OCI-LY1 (cell line): ENCODE measurements at regions not wholly inside any gene's neighbourhood (a gene's known extent, or its start where the extent isn't known, plus 50 kb on each side); places are given as distances from the start of the nearest gene placed in this dataset.

Experiments used
- H2AFZ ChIP-seq: fragments of 200-600 bp; sonication (generic), shearing (Covaris generic); 2 replicates; pipeline ENCODE4 v1.6.0; 2014; ENCODE audit warnings: antibody characterized with exemption, mild to moderate bottlenecking, low read length
- H3F3A ChIP-seq: fragments of 200-600 bp; sonication (generic), shearing (Covaris generic); 2 replicates; pipeline ENCODE4 v1.6.0; 2014; ENCODE audit warnings: mild to moderate bottlenecking, antibody characterized with exemption, low read length, moderate library complexity; ENCODE audit not compliant: insufficient read depth
- H3K27ac ChIP-seq: fragments of 200-600 bp; sonication (generic); 2 replicates; pipeline ENCODE4 v1.5.1; 2014; ENCODE audit warnings: low read length, mixed run types, mild to moderate bottlenecking, low read depth; ENCODE audit not compliant: poor library complexity, severe bottlenecking
- H3K27me3 ChIP-seq: fragments of 200-600 bp; sonication (generic); 2 replicates; pipeline ENCODE4 v1.6.0; 2014; ENCODE audit warnings: antibody characterized with exemption, mild to moderate bottlenecking, low read length, moderate library complexity; ENCODE audit not compliant: insufficient read depth
- H3K36me3 ChIP-seq: fragments of 200-600 bp; sonication (generic); 2 replicates; pipeline ENCODE4 v1.6.1; 2014; ENCODE audit warnings: mild to moderate bottlenecking, antibody characterized with exemption, low read length, moderate library complexity, mixed read lengths; ENCODE audit not compliant: insufficient read depth
- H3K4me1 ChIP-seq: fragments of 200-600 bp; sonication (generic); 2 replicates; pipeline ENCODE4 v1.5.1; 2014; ENCODE audit warnings: mild to moderate bottlenecking, low read length, moderate library complexity; ENCODE audit not compliant: insufficient read depth, severe bottlenecking
- H3K4me2 ChIP-seq: fragments of 200-600 bp; sonication (generic), shearing (Covaris generic); 2 replicates; pipeline ENCODE4 v1.6.1; 2014; ENCODE audit warnings: low read length
- H3K4me3 ChIP-seq: fragments of 200-600 bp; sonication (generic); 2 replicates; pipeline ENCODE4 v1.5.1; 2014; ENCODE audit warnings: low read length, low read depth, mild to moderate bottlenecking, mixed read lengths; ENCODE audit not compliant: poor library complexity, severe bottlenecking
- H3K79me2 ChIP-seq: fragments of 200-600 bp; shearing (Covaris generic); 2 replicates; pipeline ENCODE4 v1.6.1; 2016; ENCODE audit warnings: mixed run types, low read length, mixed read lengths; ENCODE audit not compliant: insufficient read depth
- H3K9ac ChIP-seq: fragments of 200-600 bp; sonication (generic), shearing (Covaris generic); 2 replicates; pipeline ENCODE4 v1.6.1; 2014; ENCODE audit warnings: mild to moderate bottlenecking, low read length, mixed read lengths
- H3K9me2 ChIP-seq: fragments of 200-600 bp; sonication (generic), shearing (Covaris generic); 2 replicates; pipeline ENCODE4 v1.6.1; 2014; ENCODE audit warnings: low read depth, mild to moderate bottlenecking, low read length, mixed read lengths
- H3K9me3 ChIP-seq: fragments of 200-600 bp; shearing (Covaris generic); 2 replicates; pipeline ENCODE4 v1.6.1; 2014; ENCODE audit warnings: low read length, mixed read lengths
- H4K20me1 ChIP-seq: fragments of 200-600 bp; sonication (generic), shearing (Covaris generic); 2 replicates; pipeline ENCODE4 v1.6.0; 2016; ENCODE audit warnings: mild to moderate bottlenecking, low read length; ENCODE audit not compliant: insufficient read depth
- EZH2 ChIP-seq: fragments of 200-600 bp; sonication (generic), shearing (Covaris generic); IDR thresholded peaks from 2 replicates; pipeline ENCODE4 v1.8.0; 2017; ENCODE audit warnings: borderline replicate concordance, mixed run types, mild to moderate bottlenecking, antibody characterized with exemption, low read length, moderate library complexity, mixed read lengths
- TF ChIP-seq, protein P1 (sequence below): fragments of 200-600 bp; sonication (generic), shearing (Covaris generic); IDR thresholded peaks from 2 replicates; pipeline ENCODE4 v1.5.1; 2017; ENCODE audit warnings: mild to moderate bottlenecking, antibody characterized with exemption, low read length, moderate library complexity, mixed read lengths

DNA sequence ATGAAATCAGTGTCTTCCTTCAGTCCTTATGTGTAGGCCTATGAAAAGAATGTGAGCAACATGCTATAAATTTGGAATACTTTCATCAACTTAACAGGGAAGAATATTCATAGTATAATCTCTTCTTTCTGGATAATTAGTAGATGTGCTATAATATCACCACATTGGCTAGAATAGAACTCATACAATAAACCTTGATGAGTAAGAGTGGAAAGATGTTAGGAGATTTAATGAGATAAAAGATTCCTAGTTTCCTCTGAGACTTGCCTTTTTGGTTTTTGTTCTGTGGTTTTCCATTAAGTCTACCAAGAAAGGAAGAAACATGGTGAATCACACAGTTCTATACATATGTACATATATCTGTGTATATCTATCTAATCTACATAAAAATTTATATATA is 301.8 kb upstream of the PRR16 start:
- H3K9me3 ChIP-seq = no peaks in the 10 kb centered on the region
- H4K20me1 ChIP-seq = no peaks in the 10 kb centered on the region
- H3K9ac ChIP-seq = no peak overlapping the region
- H3K4me2 ChIP-seq = no peak overlapping the region
- H3F3A ChIP-seq = no peaks in the 10 kb centered on the region
- no peaks in the 10 kb centered on the region for H3K4me1 ChIP-seq
- no peaks in the 10 kb centered on the region for H3K79me2 ChIP-seq
- no peak overlapping the region for H3K27ac ChIP-seq
- H3K9me2 ChIP-seq = no peaks in the 10 kb centered on the region
- H3K27me3 ChIP-seq = no peaks in the 10 kb centered on the region
- TF ChIP-seq EZH2 = no peak
- TF ChIP-seq, protein P1, sequence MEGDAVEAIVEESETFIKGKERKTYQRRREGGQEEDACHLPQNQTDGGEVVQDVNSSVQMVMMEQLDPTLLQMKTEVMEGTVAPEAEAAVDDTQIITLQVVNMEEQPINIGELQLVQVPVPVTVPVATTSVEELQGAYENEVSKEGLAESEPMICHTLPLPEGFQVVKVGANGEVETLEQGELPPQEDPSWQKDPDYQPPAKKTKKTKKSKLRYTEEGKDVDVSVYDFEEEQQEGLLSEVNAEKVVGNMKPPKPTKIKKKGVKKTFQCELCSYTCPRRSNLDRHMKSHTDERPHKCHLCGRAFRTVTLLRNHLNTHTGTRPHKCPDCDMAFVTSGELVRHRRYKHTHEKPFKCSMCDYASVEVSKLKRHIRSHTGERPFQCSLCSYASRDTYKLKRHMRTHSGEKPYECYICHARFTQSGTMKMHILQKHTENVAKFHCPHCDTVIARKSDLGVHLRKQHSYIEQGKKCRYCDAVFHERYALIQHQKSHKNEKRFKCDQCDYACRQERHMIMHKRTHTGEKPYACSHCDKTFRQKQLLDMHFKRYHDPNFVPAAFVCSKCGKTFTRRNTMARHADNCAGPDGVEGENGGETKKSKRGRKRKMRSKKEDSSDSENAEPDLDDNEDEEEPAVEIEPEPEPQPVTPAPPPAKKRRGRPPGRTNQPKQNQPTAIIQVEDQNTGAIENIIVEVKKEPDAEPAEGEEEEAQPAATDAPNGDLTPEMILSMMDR = no peak
- H3K36me3 ChIP-seq = no peaks in the 10 kb centered on the region
- H3K4me3 ChIP-seq = no peak overlapping the region
- no peak overlapping the region for H2AFZ ChIP-seq

DNA sequence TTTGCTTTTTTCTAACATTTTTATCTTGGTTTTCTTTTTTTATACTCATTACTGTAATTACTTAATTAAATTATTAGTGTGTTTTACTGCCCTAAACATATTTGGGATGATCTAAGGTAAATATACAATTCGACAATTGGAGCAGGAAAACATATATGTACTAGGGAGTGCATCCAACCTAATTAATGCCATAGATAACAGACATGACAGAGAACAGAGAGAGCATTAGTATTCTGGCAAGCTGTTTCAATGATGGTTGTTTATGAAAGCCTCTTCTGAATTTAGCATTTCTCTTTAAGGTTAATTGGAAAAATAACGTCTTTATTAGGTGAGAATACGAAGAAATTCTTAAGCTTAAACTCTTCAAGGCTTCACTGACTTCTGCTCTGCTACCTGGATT is 300.1 kb upstream of the PRR16 start:
- H3K9me3 ChIP-seq = no peaks in the 10 kb centered on the region
- H3K36me3 ChIP-seq = no peaks in the 10 kb centered on the region
- no peaks in the 10 kb centered on the region for H3K79me2 ChIP-seq
- H3K4me2 ChIP-seq = no peak overlapping the region
- H3K4me1 ChIP-seq = no peaks in the 10 kb centered on the region
- H3K9me2 ChIP-seq = no peaks in the 10 kb centered on the region
- H3K27ac ChIP-seq = no peak overlapping the region
- no peaks in the 10 kb centered on the region for H4K20me1 ChIP-seq
- H3K4me3 ChIP-seq = no peak overlapping the region
- H3K27me3 ChIP-seq = no peaks in the 10 kb centered on the region
- no peaks in the 10 kb centered on the region for H3F3A ChIP-seq
- no peak for TF ChIP-seq EZH2
- TF ChIP-seq, protein P1 = no peak
- H3K9ac ChIP-seq = no peak overlapping the region
- H2AFZ ChIP-seq = no peak overlapping the region

DNA sequence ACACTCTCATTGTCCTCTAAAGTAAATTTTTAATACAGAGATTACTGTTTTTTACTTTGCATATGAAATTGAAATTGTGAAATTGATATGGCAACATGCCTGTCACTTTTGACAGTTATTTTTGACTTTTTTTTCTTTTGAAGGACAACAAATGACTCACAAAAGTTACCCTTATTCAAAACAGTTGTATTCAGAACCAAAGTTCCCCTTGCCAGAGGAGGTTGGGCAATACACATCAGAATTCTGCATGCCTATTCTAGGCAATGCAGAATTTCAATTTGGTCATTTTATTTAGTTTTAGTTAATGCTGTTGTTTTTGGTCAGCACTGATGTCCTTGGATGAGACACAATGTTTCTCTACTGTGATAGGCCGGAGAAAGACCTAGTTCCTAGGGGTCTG is 299.1 kb upstream of the PRR16 start:
- Histone ChIP-seq H3K9ac (no peak overlapping the region), H3K27ac (no peak overlapping the region), H3K9me2 (no peaks in the 10 kb centered on the region), H3K4me3 (no peak overlapping the region), H3F3A (no peaks in the 10 kb centered on the region), H3K4me1 (no peaks in the 10 kb centered on the region), H3K79me2 (no peaks in the 10 kb centered on the region), H3K4me2 (no peak overlapping the region), H3K36me3 (no peaks in the 10 kb centered on the region), H2AFZ (no peak overlapping the region), H3K9me3 (no peaks in the 10 kb centered on the region), H4K20me1 (no peaks in the 10 kb centered on the region), H3K27me3 (no peaks in the 10 kb centered on the region)
- no peak for TF ChIP-seq EZH2
- TF ChIP-seq, protein P1 = no peak
